ENCODE measurements at regions not wholly inside any gene's neighbourhood (a gene's known extent, or its start where the extent isn't known, plus 50 kb on each side); places are given as distances from the start of the nearest gene placed in this dataset.

- TF ChIP-seq EZH2phosphoT487 (IDR thresholded peaks at IDR 0.05; ENCODE audit: borderline replicate concordance) (no peak), CTCF (conservative IDR thresholded peaks at IDR 0.05; ENCODE audit: low read length) (no peak)
- no peak overlapping the region for H3K4me3 ChIP-seq (ENCODE audit: low read length, poor library complexity, severe bottlenecking)
- no peaks in the 10 kb centered on the region for H3K9me2 ChIP-seq (replicated peaks; ENCODE audit: low read depth, low read length)
- H3K79me2 ChIP-seq (ENCODE audit: insufficient read depth, low read length), result no peaks in the 10 kb centered on the region
- H3K4me2 ChIP-seq (ENCODE audit: low read depth, low read length, poor library complexity, severe bottlenecking), result no peak overlapping the region
- no peaks in the 10 kb centered on the region for H3K36me3 ChIP-seq (ENCODE audit: insufficient read depth, low read length)
- no peak overlapping the region for H2AFZ ChIP-seq (ENCODE audit: low read length)
- H3K4me1 ChIP-seq (ENCODE audit: insufficient read depth, low read length, poor library complexity, severe bottlenecking), result no peaks in the 10 kb centered on the region
- H4K20me1 ChIP-seq (ENCODE audit: insufficient read depth, low read length, poor library complexity, severe bottlenecking), result no peaks in the 10 kb centered on the region
- no peak overlapping the region for H3K9ac ChIP-seq (ENCODE audit: low read depth, low read length, poor library complexity, severe bottlenecking)
- H3K27me3 ChIP-seq (ENCODE audit: insufficient read depth, low read length, poor library complexity, severe bottlenecking), result no peaks in the 10 kb centered on the region
- no peaks in the 10 kb centered on the region for H3K9me3 ChIP-seq (ENCODE audit: insufficient read depth, low read depth, low read length)
- no peaks in the 10 kb centered on the region for H3F3A ChIP-seq (ENCODE audit: low read depth)
Measured at GRCh38 chr15:53837263-53837662, 77.8 kb upstream of the WDR72 start.

GRCh38 chr15:53836618-53837017 lies 77.2 kb upstream of the WDR72 start:
- Histone ChIP-seq H3K9ac (ENCODE audit: low read depth, low read length, poor library complexity, severe bottlenecking) (no peak overlapping the region), H3K4me2 (ENCODE audit: low read depth, low read length, poor library complexity, severe bottlenecking) (no peak overlapping the region), H3K9me3 (ENCODE audit: insufficient read depth, low read depth, low read length) (no peaks in the 10 kb centered on the region), H3K4me3 (ENCODE audit: low read length, poor library complexity, severe bottlenecking) (no peak overlapping the region), H3K9me2 (replicated peaks; ENCODE audit: low read depth, low read length) (no peaks in the 10 kb centered on the region), H3K36me3 (ENCODE audit: insufficient read depth, low read length) (no peaks in the 10 kb centered on the region), H3K27me3 (ENCODE audit: insufficient read depth, low read length, poor library complexity, severe bottlenecking) (no peaks in the 10 kb centered on the region), H3K4me1 (ENCODE audit: insufficient read depth, low read length, poor library complexity, severe bottlenecking) (no peaks in the 10 kb centered on the region), H2AFZ (ENCODE audit: low read length) (no peak overlapping the region), H3K79me2 (ENCODE audit: insufficient read depth, low read length) (no peaks in the 10 kb centered on the region), H4K20me1 (ENCODE audit: insufficient read depth, low read length, poor library complexity, severe bottlenecking) (no peaks in the 10 kb centered on the region), H3F3A (ENCODE audit: low read depth) (no peaks in the 10 kb centered on the region)
- TF ChIP-seq EZH2phosphoT487 (IDR thresholded peaks at IDR 0.05; ENCODE audit: borderline replicate concordance) (no peak), CTCF (conservative IDR thresholded peaks at IDR 0.05; ENCODE audit: low read length) (no peak)

GRCh38 chr15:53835309-53835708 lies 75.8 kb upstream of the WDR72 start:
- H3K4me1 ChIP-seq (ENCODE audit: insufficient read depth, low read length, poor library complexity, severe bottlenecking), result no peaks in the 10 kb centered on the region
- H3K9me2 ChIP-seq (replicated peaks; ENCODE audit: low read depth, low read length), result no peaks in the 10 kb centered on the region
- TF ChIP-seq CTCF (conservative IDR thresholded peaks at IDR 0.05; ENCODE audit: low read length) (no peak), EZH2phosphoT487 (IDR thresholded peaks at IDR 0.05; ENCODE audit: borderline replicate concordance) (no peak)
- no peaks in the 10 kb centered on the region for H3F3A ChIP-seq (ENCODE audit: low read depth)
- H4K20me1 ChIP-seq (ENCODE audit: insufficient read depth, low read length, poor library complexity, severe bottlenecking), result no peaks in the 10 kb centered on the region
- no peaks in the 10 kb centered on the region for H3K79me2 ChIP-seq (ENCODE audit: insufficient read depth, low read length)
- H2AFZ ChIP-seq (ENCODE audit: low read length), result no peak overlapping the region
- H3K27me3 ChIP-seq (ENCODE audit: insufficient read depth, low read length, poor library complexity, severe bottlenecking), result no peaks in the 10 kb centered on the region
- no peak overlapping the region for H3K4me3 ChIP-seq (ENCODE audit: low read length, poor library complexity, severe bottlenecking)
- H3K9me3 ChIP-seq (ENCODE audit: insufficient read depth, low read depth, low read length), result no peaks in the 10 kb centered on the region
- H3K4me2 ChIP-seq (ENCODE audit: low read depth, low read length, poor library complexity, severe bottlenecking), result no peak overlapping the region
- H3K9ac ChIP-seq (ENCODE audit: low read depth, low read length, poor library complexity, severe bottlenecking), result no peak overlapping the region
- no peaks in the 10 kb centered on the region for H3K36me3 ChIP-seq (ENCODE audit: insufficient read depth, low read length)

Measured in Loucy (cell line).